ENCODE measurements at regions not wholly inside any gene's neighbourhood (a gene's known extent, or its start where the extent isn't known, plus 50 kb on each side); places are given as distances from the start of the nearest gene placed in this dataset.

DNA sequence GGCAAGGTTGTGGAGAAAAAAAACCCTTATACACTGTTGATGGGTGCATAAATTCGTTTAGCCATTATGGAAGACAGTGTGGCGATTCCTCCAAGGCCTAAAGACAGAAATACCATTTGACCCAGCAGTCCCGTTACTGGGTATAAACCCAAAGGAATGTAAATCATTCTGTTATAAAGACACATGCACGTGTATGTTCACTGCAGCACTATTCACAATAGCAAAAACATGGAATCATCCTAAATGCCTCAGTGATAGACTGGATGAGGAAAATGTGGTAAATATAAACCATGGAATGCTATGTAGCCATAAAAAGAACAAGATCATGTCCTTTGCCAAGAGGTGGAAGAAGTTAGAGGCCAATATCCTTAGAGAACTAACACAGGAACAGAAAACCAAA lies 119.9 kb upstream of the PRR16 start:
- TF ChIP-seq, protein P1, sequence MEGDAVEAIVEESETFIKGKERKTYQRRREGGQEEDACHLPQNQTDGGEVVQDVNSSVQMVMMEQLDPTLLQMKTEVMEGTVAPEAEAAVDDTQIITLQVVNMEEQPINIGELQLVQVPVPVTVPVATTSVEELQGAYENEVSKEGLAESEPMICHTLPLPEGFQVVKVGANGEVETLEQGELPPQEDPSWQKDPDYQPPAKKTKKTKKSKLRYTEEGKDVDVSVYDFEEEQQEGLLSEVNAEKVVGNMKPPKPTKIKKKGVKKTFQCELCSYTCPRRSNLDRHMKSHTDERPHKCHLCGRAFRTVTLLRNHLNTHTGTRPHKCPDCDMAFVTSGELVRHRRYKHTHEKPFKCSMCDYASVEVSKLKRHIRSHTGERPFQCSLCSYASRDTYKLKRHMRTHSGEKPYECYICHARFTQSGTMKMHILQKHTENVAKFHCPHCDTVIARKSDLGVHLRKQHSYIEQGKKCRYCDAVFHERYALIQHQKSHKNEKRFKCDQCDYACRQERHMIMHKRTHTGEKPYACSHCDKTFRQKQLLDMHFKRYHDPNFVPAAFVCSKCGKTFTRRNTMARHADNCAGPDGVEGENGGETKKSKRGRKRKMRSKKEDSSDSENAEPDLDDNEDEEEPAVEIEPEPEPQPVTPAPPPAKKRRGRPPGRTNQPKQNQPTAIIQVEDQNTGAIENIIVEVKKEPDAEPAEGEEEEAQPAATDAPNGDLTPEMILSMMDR (IDR thresholded peaks at IDR 0.05): no peak
- no peak for TF ChIP-seq ZFX (IDR thresholded peaks at IDR 0.05; ENCODE audit: borderline replicate concordance)

Measured in 22Rv1 (cell line).